GM21825 (cell line): ENCODE measurements at regions not wholly inside any gene's neighbourhood (a gene's known extent, or its start where the extent isn't known, plus 50 kb on each side); places are given as distances from the start of the nearest gene placed in this dataset.

Source experiments
- ATAC-seq: cut with Tn5 transposase; IDR thresholded peaks from one replicate; pipeline ENCODE4 v1.9.1; 2021; ENCODE audit warnings: mild to moderate bottlenecking, moderate library complexity; ENCODE audit not compliant: unreplicated experiment

DNA sequence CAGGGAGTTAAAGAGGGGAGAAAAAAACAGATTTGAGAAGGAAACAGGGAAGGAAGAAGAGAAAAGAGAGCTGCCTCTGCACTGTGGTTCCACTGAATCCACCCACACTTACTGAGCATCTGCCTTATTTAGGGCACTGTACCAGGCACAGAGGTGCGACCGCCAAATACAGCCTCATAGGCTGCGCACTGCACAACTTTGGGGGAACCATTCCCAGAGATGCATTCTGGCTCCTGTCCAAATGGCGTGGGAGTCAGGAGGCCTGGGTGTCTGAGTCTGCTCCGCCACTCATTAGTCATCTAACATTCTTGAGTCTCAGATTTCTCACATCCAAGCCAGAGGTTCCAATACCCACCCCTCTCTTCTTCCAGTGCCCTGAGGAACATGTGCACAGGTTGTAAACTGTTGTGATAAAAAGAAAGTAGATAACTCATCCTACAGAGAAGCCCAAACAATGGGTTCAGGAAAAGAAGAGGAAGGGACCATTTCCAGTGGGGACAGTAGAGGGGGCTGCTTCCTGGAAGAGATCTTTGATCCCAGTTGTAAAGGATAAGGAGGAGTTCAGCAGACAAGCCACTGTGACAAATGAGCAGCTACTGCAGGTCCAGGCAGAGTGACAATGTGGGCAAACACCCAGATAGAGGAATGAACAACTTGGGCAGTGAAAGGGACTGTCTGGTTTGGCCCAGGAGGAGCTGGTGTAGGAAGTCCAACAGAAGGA, 254.6 kb downstream of the UACA start:
- no peak for ATAC-seq

DNA sequence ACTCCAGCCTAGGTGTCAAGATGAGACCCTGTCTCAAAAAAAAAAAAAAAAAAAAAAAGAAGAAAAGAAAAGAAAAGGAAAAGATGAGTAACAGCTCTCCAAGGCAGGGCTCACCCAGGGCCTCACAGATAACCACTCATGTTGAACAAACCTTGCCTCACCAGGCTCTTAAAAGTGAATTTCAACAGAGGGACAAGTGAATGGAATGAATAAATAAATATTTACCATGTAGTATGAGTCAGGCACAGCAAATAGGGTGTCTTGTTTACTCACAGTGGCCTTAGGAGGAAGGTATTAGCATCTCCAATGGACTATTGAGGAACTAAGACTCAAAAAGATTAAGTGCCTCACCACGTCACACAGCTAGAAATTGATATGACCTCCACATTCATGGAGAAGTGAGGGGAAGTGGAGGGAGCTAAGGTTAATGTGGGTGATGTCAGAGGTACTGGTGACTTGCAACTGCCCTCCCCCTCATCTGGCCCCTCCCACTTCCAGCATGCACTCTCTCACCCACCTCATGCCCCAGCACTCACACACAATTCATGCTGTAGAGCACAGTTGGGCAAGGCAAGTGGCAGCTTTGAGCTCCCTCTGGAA, 255.5 kb downstream of the UACA start:
- ATAC-seq, result no peak

DNA sequence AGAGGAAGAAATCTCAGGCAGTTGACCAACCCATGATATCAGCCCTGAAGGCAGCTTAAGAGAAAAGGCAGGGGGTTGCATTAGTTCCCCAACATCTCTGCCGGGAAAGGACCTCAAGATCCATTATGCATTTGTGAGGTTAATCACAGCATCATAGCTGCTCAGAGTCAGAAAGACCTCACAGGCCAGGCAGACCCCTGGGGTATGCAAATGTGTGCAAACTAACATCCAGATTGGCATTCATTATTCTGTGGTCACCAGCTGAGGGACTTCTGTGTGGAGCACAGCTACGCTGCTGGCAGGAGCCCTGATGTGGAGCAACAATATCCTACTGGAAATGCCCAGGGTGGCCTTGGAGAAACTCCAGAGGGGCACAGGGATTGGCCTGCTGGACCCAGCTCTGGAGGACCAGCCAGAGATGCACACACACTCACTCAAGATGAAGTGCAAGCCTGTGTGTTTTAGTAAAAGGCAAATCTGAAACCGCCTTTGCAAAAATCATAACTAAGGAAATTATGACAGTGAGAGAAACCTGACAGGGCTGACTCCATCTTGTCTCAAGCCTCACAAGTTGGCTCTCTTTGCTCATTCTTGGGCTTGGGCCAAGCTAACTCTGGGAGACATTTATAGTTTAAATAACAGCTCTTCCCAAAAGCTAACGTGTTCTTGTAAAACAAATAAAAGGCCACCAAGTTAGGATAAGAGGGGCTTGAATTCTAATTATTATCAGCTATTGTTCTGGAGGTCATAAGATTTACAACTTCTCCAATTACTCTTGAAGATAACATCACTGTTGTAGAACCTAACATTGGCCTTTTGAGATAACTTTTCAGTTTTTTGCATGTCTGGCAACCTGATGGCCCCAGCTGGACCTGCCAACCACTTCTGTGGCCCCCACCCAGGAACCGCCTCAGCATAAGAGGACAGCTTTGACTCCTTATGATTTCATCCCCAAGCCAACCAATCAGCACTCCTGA, 257.1 kb downstream of the UACA start:
- no peak for ATAC-seq

DNA sequence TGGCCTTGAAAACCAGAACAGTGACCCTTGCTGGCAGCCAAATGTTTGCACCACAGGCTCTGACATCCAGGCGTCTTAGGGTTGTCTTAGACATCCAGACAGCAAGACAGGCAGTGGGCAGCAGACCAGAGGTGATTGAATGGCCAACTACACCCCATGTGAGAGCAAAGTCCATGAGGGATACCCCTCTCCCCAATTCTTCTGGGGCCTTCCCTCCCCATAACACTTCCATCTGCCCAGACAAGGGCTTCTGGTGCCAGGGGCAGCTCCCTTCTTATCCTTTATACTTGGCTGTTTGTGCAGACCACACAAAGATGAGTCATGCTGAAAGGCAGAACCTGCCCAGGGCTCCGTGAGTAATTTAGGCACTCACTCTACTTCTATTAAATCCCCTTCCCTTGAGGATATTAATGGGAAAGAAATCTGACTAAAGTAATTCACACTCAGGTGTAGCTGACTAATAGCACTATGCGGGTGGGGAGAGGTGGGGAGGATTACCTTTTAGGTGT, 257.9 kb downstream of the UACA start:
- no peak for ATAC-seq

DNA sequence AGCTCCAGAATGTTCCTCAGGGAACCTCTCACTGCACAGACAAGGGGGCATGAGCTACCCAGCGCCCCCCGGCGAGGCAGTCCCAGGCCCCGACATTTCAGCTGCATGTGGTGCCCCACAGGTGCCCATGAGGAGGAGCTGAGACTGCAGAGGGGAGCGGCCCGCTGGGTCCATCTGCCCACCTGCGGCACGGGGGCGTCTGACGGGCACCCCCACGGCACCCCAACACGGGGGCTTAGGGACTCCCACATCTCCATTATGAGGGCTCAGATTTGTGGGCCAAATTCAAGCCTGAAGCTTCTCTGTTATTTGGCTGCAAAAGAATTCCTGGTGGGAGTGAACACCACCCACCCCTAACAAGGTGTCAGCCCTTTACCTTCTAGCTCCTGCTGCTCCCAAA, 258.4 kb downstream of the UACA start:
- ATAC-seq, result no peak

DNA sequence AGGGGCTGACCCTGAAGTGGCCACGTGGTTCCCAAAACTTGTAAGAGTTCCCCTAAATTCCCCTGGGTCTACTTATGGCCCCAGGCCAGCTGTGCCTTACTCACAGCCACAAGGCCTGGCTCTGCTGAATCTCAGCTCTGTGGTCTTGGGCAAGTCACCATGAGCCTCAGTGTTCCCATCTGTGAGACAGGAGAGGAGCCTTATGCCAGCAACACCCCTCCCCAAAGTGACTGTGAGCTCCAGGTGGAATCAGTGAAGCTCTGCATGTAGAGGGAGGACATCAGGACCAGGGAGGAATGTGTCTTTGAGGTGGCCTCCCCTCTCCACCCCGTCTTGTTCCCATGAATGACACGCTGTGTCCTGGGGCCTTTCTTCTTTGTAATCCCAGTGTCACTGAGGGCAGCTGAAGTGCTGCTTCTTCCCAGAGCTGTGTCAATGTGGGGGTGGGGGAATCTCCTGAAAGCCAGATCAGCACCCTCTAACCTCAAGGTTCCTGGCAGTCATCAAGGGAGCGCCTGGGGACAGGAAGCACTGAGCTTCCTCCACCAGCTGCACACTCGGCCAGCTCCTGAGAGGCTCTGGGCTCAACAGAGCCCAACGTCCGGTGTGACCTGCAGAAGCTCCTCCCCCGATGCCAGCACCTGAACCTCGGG, 258.9 kb downstream of the UACA start:
- peak; percentile 42 for ATAC-seq

DNA sequence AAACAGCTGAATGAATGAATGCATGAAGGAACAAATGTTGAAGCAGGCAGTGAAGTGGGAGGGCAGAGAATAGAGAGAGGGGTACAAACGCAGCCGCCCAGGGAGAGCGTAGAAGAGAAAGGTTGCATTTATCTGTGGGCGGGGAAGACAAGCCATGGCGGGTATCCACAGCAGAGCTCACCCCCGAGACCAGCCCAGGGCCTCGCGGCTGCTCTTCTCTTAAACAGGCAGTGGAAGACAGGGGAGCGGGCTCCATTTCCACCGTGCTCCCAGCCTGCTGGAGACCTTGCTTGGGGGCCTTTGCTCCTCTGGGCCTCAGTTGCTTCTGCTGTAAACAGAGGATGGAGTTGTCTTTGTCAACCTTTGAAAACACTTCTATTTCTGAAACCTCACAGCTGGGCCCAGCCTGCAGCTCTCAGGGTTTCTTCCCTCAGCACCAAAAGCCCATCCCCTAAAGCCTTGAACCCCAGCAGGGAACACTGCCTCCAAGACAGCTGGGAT, 259.5 kb downstream of the UACA start:
- ATAC-seq, result no peak

DNA sequence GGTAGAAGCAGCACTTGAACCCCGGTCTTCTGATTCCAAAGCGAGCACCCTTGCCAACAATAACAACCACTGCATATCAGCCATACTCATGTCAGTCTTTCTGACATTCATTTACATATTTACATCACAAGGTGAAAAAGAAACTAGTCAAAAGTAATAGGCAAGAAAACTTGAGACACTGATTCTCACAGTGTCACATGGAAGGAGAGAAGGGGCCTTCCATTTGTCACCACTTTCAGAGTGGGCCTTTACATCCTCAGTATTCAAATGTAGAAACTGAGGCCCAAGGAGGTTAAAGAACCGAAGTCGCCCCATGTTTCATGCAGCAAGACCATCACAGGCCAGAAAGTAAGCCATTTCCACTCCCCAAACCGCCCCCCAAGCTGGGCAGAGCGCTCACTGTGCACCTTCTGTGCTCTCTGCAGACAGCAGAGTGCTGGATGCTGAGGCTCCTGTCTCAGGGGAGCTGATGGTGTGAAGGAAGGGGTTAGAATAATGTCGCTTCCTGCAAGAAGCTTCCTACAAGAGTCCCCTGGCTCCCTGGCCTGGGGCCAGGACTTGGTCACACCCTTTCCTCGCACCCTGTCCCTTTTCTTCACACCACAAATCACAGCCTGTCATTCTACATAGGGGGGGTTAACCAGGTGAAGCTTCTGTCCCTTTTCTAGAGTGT, 260.1 kb downstream of the UACA start:
- ATAC-seq, result peak; percentile 20

DNA sequence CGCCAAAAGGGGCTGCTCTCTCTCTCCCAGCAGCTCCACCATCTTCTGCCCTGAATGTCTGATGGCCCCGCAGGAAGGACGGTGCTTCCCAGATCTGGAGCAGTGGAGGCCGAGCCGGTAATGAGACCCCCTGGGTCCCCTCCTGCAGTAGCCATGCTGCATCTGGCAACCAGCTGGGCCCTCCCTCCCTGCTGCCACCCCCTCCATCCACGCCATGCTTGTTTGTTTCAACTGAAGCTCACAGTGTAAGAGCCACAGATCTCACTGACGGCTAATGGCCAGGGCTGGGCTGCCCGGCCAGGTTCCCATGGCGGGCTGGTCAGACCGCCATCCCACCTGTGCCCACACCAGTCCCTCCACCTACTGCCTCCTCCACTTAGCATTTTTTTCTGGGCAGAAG, 260.8 kb downstream of the UACA start:
- no peak for ATAC-seq

DNA sequence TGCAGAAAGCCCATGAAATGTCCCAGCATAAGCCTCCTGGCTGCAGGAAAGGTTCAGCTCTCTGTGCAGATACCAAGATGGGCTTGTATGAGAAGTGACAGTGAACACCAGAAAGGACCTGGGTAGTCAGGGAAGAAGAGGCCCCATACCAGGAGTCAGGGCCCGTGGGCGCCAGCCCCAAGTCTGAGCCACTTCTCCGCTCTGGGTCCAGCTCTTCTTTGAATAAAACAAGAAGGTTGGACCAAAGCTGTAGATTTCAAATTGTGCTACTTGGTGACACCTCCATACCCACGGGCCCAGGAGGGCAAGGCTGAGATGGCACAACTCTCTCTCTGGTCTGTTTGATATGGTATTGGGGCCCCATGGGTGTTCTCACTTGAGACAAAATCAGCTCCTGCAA, 261.5 kb downstream of the UACA start:
- ATAC-seq, result no peak

DNA sequence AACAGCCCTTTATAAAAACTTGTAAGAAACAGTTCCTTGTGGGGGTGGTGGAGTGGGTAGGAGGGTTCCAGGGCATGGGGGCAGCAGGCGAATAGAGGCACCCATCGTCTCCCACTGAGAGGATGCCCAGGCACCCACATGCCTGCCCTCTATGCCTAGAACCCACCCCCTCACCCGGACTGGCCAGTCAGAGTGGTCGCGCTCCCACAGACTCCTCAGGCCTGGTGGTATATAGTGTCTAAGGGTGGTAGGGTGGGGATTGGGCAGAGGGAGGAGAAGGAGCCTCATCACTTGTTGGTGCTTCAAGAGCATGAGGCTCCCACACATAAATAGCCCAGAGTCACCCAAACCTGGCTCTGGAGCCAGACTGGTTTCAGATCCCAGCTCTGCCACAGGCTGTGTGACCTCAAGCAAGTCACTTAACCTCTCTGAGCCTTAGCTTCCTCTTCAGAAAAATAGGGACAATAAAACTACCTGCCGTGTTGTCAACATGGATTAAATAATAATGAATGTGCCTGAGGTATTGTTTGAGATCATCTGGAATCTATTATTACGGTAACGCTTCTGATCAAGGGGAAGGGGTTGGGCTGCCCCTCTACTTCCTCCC, 262.1 kb downstream of the UACA start:
- no peak for ATAC-seq

DNA sequence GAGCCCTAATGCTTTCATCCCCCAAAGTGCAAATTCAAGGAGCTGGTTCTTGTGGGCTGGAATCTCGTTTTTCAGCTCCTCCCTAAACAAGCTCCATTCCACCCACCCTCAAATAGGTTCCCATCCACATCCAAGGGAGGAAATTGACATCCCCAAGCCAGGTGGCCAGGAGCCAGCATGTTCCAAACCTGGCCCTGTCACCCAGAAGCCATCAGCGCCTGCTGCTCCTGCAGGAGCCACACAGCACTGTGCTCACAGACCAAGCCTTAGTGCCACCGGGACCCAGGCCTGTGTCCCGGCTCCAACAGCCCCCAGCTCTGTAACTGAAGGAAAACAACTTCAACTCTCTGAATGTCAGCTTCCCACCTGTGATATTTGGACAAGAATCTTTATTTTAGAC, 263.6 kb downstream of the UACA start:
- ATAC-seq, result no peak

DNA sequence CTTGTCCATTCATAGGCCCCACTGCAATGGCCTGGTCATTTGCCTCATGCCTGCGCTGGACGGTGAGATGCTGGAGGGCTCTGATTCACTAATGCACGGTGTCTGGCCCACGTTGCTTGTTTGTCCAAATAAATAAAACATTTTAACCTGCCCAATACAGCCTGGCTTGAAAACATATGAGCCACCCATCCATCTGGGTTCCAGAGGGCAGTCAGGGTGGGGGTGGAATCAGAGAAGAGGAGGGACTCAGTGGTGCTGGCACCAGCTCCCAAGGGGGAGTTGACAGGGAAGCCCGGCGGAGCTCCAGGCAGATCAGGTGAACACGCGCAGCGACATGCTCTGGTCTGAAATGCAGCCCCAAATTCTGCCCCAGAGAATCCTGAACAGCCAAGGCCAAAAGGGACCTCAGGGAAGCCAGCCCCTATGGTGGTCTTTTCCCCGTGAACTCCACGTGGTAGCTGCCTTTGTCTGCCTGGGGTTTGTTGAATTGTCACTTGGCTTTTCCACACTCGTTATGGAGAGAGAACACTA, 265.2 kb downstream of the UACA start:
- no peak for ATAC-seq

DNA sequence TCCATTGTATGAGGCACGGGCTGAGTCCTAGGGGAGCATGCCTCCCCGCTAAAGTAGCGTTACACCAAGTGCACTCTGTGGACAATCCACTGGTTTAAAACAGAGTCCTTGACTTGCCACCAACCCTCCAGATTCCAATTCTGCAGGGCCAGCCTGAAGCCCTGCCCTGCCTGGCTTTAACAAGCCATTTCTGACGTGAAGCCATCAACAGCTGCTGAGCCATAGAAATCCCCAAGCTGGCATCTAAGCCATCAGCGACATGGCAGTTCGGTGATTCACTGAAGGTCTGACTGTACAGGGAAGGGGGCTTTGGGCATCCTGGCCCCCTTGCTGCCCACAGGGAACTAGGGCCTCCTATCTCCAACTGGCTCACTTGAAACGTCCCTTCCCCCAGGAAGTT, 265.7 kb downstream of the UACA start:
- ATAC-seq, result no peak

DNA sequence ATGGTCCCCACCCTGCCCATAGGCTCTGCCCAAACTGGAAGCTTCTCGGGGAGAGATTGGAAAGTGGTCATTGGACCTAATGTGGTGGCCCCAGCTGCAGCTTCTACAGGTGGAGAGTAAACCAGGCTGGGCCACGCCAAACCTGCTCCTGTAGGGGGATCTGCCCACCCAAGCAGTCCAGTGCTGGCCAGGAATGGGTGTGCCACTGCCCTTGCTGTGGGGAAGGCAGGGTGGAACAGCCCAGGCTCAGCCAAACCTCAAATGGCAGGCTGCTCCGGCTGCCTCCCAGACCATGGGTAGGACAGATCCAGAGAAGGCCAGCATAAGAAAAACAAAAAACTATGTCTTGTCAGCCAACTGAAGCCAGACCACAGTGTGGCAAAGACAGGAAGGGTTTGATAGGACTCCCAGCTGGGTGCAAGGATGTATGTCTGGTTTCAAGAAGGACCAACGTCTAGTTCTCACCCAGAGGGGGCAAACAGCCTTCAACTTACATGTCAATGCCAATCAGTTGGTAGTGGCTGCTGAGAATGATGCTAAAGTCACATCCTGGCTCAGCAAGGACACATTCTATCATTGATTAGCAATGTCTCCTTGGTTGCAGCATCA, 267.3 kb downstream of the UACA start:
- no peak for ATAC-seq

DNA sequence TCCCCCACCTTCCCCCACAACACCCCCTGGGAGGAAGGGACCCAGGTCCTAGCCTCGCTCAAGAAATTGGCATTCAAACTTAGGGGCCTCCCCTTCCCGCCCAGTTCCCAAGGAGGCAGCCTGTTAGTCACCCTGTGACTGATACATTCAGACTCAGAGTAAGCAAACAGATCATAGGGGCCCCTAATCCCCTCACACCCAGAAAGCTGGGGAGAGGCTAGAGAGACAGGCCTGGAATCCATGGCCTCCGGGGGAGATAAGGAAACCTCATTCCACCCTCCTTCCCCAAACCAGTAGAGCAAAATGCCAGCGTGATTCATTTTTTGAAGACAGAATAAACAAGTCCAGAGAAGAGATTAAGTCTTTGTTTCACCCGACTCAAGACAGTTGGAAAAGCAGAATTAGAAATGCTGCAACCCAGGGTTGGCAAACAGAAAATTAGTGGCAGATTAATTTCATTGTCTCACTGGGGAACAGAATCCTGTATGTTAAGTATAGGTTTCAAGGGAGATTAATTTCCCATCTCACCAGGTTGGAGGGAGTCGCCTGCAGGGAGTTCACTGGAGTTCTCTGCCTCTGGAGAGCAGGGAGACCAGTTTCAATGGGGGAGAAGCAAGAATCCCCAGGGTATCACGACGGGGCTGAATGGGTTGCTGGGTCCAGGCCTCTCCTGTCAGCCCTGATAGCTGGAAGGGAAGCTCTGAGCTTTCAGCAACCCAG, 268.3 kb downstream of the UACA start:
- ATAC-seq, result no peak

DNA sequence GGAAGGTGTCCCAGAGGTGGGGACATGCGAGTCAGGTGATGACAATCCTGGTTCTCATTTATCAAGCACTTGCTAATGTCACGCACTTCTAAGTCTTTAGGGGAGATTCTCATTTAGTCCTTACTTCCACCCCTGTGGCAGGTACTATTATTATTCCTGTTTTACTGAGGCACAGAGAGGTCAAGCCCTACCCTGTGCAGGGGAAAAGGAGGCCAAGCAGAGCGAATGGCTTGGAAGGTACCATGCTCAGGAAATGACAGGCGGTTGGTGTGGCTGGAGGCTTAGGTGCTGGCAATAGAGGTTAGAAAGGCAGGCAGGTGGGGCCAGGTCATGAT, 268.9 kb downstream of the UACA start:
- no peak for ATAC-seq

DNA sequence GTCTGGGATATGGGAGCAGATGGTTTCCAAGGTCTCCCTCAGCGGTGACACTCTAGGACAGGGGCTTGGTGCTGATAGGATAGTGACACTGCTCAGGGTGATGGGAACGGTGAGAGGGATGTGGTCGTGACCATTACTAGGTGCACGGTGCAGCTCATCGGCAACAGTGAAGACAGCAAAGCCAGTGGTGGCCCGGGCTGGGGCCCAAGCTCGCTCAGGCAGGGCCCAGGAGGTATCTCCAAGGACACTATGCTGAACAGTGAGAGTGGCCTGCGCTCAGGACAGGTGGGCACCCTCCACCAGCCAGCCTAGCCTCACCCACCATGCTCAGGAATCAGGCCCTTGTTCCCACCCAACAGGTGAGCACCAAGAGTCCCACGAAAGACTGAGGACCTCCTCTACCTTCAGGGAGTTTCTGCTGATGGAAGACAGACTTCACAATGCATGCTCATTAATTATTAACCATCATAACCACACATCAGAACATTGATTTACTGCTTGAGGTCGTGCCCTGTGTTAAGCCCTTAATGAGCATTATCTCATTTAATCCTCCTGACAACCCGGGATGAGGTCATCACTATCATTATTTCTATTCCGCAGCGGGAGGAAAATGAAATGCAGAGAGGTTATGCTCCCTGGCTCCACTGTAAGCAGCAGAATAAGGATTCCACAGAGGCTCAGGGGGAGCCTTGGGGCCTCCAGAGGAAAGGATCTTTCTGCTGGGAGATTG, 269.4 kb downstream of the UACA start:
- ATAC-seq, result no peak
